ENCODE measurements at regions not wholly inside any gene's neighbourhood (a gene's known extent, or its start where the extent isn't known, plus 50 kb on each side); places are given as distances from the start of the nearest gene placed in this dataset.

GRCh38 chr1:110262846-110263631, 52.9 kb downstream of the KCNC4 start:
- no peak overlapping the region for H3K4me3 ChIP-seq (ENCODE audit: control extremely low read depth in 1 of 5, extremely low read depth in 1 of 5, insufficient read depth in 1 of 5, low read depth in 2 of 5, low read length in 4 of 5)
- H3K79me2 ChIP-seq (ENCODE audit: control insufficient read depth, insufficient read depth, low read length), result no peaks in the 10 kb centered on the region
- 100% methylated on average over 6 of the region's 9 CpGs for WGBS (ENCODE audit: insufficient coverage)
- peaks cover 6% of the 10 kb centered on the region for H3K4me1 Mint-ChIP-seq
- TF ChIP-seq CTCF (IDR thresholded peaks at IDR 0.05), result no peak
- no peak for TF ChIP-seq EZH2 (IDR thresholded peaks at IDR 0.05; ENCODE audit: borderline replicate concordance, insufficient read depth, low read depth, low read length, poor library complexity, severe bottlenecking)
- H3K4me3 Mint-ChIP-seq, result no peak overlapping the region
- H2AFZ ChIP-seq (ENCODE audit: insufficient read depth, low read depth, low read length, poor library complexity, severe bottlenecking), result no peak overlapping the region
- DNase-seq (no peak), ATAC-seq (ENCODE audit: low read depth) (no peak)
- H3K27me3 ChIP-seq (replicated peaks in 1 of 4; ENCODE audit: control extremely low read depth in 1 of 4, control insufficient read depth in 3 of 4, insufficient read depth in 4 of 4, low read length in 3 of 4), result peaks cover 0 to 3% (median 0%) of the 10 kb centered on the region in 4 experiments
- H3K4me2 ChIP-seq (replicated peaks; ENCODE audit: low read depth, low read length, poor library complexity, severe bottlenecking), result no peak overlapping the region
- peaks cover 4 to 9% of the 10 kb centered on the region in 2 donors for H3K4me1 ChIP-seq (ENCODE audit: control insufficient read depth in 2 of 2, insufficient read depth in 2 of 2, low read length in 2 of 2)
- H3K9me3 Mint-ChIP-seq (ENCODE audit: insufficient read depth), result no peaks in the 10 kb centered on the region
- H3K27ac Mint-ChIP-seq, result no peak overlapping the region
- no peaks in the 10 kb centered on the region for H4K20me1 ChIP-seq (ENCODE audit: control insufficient read depth, insufficient read depth, low read length, poor library complexity, severe bottlenecking)
- no peaks in the 10 kb centered on the region for H3K9me3 ChIP-seq (ENCODE audit: control extremely low read depth in 1 of 3, control insufficient read depth in 2 of 3, insufficient read depth in 1 of 3, low read length in 2 of 3)
- H3K36me3 ChIP-seq (replicated peaks in 1 of 2; ENCODE audit: control extremely low read depth in 1 of 2, control insufficient read depth in 1 of 2, extremely low read depth in 1 of 2, insufficient read depth in 2 of 2, low read length in 1 of 2), result no peaks in the 10 kb centered on the region
- intact Hi-C loops (cut with micrococcal nuclease), result no loop called here
- H3K27ac ChIP-seq (ENCODE audit: low read length in 2 of 2), result no peak overlapping the region
- ChIA-PET CTCF (interaction anchor here (4.3 kb wide), 1 partner anchor 55 kb away, joined by 23 read pairs; no protein-coding TSS in a partner anchor), POLR2A (no interaction called here)
- H3K27me3 Mint-ChIP-seq, result no peaks in the 10 kb centered on the region
- no peak overlapping the region for H3K9ac ChIP-seq (ENCODE audit: low read length)

DNA sequence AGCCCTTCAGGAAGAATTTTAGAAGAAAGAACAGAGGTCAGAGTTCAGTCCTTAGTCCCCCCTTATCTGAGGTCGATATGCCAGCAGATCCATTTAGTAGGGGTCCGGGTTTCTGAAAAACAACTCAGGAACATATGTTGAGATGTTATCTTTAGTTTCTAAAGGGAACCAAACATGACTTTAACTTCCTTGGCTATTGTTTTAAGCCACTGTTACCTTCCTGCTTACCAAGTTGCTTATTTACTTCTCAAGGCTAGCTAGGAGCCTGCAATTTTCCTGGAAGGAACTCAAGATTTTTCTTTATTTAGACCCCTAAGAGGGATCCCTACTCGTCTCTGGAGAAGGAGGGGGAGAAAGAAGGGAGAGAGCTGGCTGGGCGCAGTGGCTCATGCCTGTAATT, 54.3 kb downstream of the KCNC4 start:
- no peak overlapping the region for H3K4me3 ChIP-seq (ENCODE audit: control extremely low read depth in 1 of 5, extremely low read depth in 1 of 5, insufficient read depth in 1 of 5, low read depth in 2 of 5, low read length in 4 of 5)
- no peak for TF ChIP-seq CTCF (IDR thresholded peaks at IDR 0.05)
- no peak for TF ChIP-seq EZH2 (IDR thresholded peaks at IDR 0.05; ENCODE audit: borderline replicate concordance, insufficient read depth, low read depth, low read length, poor library complexity, severe bottlenecking)
- ChIA-PET POLR2A (no interaction called here), CTCF (interaction anchor here (1.0 to 4.3 kb wide), 2 partner anchors 12 to 56 kb away, joined by 3 to 23 read pairs; no protein-coding TSS in a partner anchor)
- H2AFZ ChIP-seq (ENCODE audit: insufficient read depth, low read depth, low read length, poor library complexity, severe bottlenecking), result no peak overlapping the region
- DNase-seq, result no peak
- H3K4me1 ChIP-seq (ENCODE audit: control insufficient read depth in 2 of 2, insufficient read depth in 2 of 2, low read length in 2 of 2), result peaks cover 2 to 6% of the 10 kb centered on the region in 2 donors
- H3K9ac ChIP-seq (ENCODE audit: low read length), result no peak overlapping the region
- Mint-ChIP-seq H3K9me3 (ENCODE audit: insufficient read depth) (no peaks in the 10 kb centered on the region), H3K4me3 (no peak overlapping the region), H3K27ac (no peak overlapping the region), H3K27me3 (no peaks in the 10 kb centered on the region), H3K4me1 (peaks cover 5% of the 10 kb centered on the region)
- H3K27ac ChIP-seq (ENCODE audit: low read length in 2 of 2), result no peak overlapping the region
- intact Hi-C loops (cut with micrococcal nuclease), result no loop called here
- H3K4me2 ChIP-seq (replicated peaks; ENCODE audit: low read depth, low read length, poor library complexity, severe bottlenecking), result no peak overlapping the region
- H4K20me1 ChIP-seq (ENCODE audit: control insufficient read depth, insufficient read depth, low read length, poor library complexity, severe bottlenecking), result no peaks in the 10 kb centered on the region
- H3K27me3 ChIP-seq (replicated peaks in 1 of 4; ENCODE audit: control extremely low read depth in 1 of 4, control insufficient read depth in 3 of 4, insufficient read depth in 4 of 4, low read length in 3 of 4), result peaks cover 0 to 3% (median 0%) of the 10 kb centered on the region in 4 experiments
- WGBS (ENCODE audit: insufficient coverage), result no CpG with 5 or more reads among the region's 4 CpGs
- no peaks in the 10 kb centered on the region for H3K9me3 ChIP-seq (ENCODE audit: control extremely low read depth in 1 of 3, control insufficient read depth in 2 of 3, insufficient read depth in 1 of 3, low read length in 2 of 3)
- ATAC-seq (ENCODE audit: low read depth), result no peak
- H3K36me3 ChIP-seq (replicated peaks in 1 of 2; ENCODE audit: control extremely low read depth in 1 of 2, control insufficient read depth in 1 of 2, extremely low read depth in 1 of 2, insufficient read depth in 2 of 2, low read length in 1 of 2), result no peaks in the 10 kb centered on the region
- no peaks in the 10 kb centered on the region for H3K79me2 ChIP-seq (ENCODE audit: control insufficient read depth, insufficient read depth, low read length)
